Bronchial epithelial cell (primary cell): ENCODE measurements at regions not wholly inside any gene's neighbourhood (a gene's known extent, or its start where the extent isn't known, plus 50 kb on each side); places are given as distances from the start of the nearest gene placed in this dataset.

ENCODE experiments used
- DNase-seq: peaks from one replicate; pipeline ENCODE4 v3.0.0-alpha.2; 2010; ENCODE audit warnings: low read depth
- FAIRE-seq: peaks from 2 replicates; lab custom pipeline; 2011; peaks lifted over from hg19 to GRCh38; lab: Jason Lieb, UNC
- H3K27me3 ChIP-seq: 2 replicates; pipeline ENCODE4 v1.5.1; 2011; ENCODE audit warnings: low read length; ENCODE audit not compliant: control insufficient read depth, insufficient read depth
- H3K36me3 ChIP-seq: 2 replicates; pipeline ENCODE4 v1.5.1; 2011; ENCODE audit warnings: low read length; ENCODE audit not compliant: control insufficient read depth, insufficient read depth
- H3K4me3 ChIP-seq: 2 replicates; pipeline ENCODE4 v1.5.1; 2011; ENCODE audit warnings: mild to moderate bottlenecking, low read depth, low read length, control low read depth
- CTCF ChIP-seq: IDR thresholded peaks from 2 replicates; pipeline ENCODE4 v1.5.1; 2011; ENCODE audit warnings: mild to moderate bottlenecking, moderate library complexity, low read length, control low read depth, inconsistent platforms; ENCODE audit not compliant: insufficient read depth, severe bottlenecking

GRCh38 chr6:40901322-40902055 is 137.5 kb downstream of the UNC5CL start:
- TF ChIP-seq CTCF = no peak
- FAIRE-seq (no peak), DNase-seq (peak; percentile 72)
- H3K36me3 ChIP-seq = no peaks in the 10 kb centered on the region
- H3K27me3 ChIP-seq = no peaks in the 10 kb centered on the region
- H3K4me3 ChIP-seq = no peak overlapping the region

GRCh38 chr6:40900791-40901190 is 138.2 kb downstream of the UNC5CL start:
- no peak for TF ChIP-seq CTCF
- DNase-seq = no peak
- no peaks in the 10 kb centered on the region for H3K27me3 ChIP-seq
- no peaks in the 10 kb centered on the region for H3K36me3 ChIP-seq
- no peak overlapping the region for H3K4me3 ChIP-seq
- no peak for FAIRE-seq

DNA sequence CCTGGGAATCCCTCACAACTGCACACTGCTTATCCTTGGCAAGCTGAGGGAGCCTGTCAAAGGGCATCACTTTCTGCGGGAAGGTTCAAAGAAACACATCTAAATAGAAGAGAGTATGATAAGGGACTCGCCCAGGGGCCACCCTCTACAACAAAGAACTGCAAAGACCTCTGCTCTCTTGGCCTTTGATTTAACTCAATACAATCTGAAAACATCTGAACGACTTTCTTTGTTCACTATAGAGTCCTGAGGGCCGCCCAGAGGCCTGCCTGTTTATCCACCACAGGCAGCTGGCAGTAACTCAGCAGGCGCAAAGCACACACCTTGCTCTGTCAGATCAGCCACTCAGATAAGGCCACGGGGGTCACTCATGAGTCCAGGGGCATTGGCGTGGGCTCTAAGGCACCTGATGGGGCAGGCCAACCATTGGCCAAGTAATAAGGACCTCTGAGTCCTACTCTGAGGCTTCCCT is 139.3 kb downstream of the UNC5CL start:
- no peak overlapping the region for H3K4me3 ChIP-seq
- no peak for DNase-seq

GRCh38 chr6:40898073-40898472 is 140.9 kb downstream of the UNC5CL start:
- FAIRE-seq (no peak), DNase-seq (no peak)
- TF ChIP-seq CTCF = no peak
- Histone ChIP-seq H3K4me3 (no peak overlapping the region), H3K27me3 (no peaks in the 10 kb centered on the region), H3K36me3 (no peaks in the 10 kb centered on the region)

More for the DNA sequence above, 139.3 kb downstream of the UNC5CL start:
- no peak for FAIRE-seq
- Histone ChIP-seq H3K36me3 (no peaks in the 10 kb centered on the region), H3K27me3 (no peaks in the 10 kb centered on the region)
- no peak for TF ChIP-seq CTCF

DNA sequence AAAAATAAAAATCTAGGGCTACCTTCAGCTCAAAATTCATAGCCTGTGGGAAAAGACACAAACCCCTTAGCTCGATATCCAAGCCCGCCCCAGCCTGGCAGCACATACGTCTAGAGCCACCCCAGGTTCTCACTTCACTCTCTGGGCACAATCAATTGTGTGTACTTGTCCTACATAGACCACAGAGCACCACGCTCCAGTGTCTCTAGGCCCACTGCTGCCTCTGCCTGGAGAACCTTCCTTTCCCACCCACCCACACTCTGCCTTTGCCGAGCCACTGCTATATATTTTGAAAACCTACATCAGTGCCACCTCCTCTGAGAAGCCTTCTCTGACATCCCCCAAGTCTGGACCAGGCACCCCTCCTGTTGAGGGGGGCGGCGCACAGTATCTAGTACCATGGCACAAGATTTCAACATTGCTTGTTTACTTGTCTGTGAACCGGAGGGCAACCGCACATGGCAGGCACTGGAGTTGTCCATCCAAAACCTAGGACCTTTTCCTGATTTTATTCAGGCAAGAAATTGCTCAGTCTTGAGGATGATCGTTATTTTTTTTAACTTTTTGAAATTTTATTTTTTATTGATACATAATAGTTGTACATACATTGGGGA is 141.5 kb downstream of the UNC5CL start:
- FAIRE-seq = no peak
- no peak overlapping the region for H3K4me3 ChIP-seq
- H3K27me3 ChIP-seq = no peaks in the 10 kb centered on the region
- TF ChIP-seq CTCF = no peak
- no peaks in the 10 kb centered on the region for H3K36me3 ChIP-seq
- no peak for DNase-seq

DNA sequence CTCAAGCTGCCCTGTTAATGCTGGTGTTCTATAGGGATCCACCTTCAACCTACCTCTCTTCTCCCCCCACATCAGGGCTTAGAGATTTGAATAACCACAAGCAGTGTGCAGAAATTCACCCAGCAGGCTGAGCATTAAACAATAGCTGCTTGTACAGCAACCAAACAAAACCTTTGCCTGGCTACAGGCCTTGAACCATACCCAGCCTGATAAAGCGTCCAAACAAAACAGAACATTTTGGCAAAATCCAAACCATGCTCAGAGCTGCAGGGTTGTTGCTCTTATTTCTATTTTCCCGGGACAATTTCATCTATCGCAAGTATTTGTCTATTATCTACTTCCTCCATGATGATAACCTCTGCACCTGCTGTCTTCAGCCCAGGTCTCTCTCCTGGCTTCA is 142.3 kb downstream of the UNC5CL start:
- FAIRE-seq (no peak), DNase-seq (no peak)
- Histone ChIP-seq H3K27me3 (no peaks in the 10 kb centered on the region), H3K4me3 (no peak overlapping the region), H3K36me3 (no peaks in the 10 kb centered on the region)
- TF ChIP-seq CTCF = no peak
